ENCODE measurements at regions not wholly inside any gene's neighbourhood (a gene's known extent, or its start where the extent isn't known, plus 50 kb on each side); places are given as distances from the start of the nearest gene placed in this dataset.

DNA sequence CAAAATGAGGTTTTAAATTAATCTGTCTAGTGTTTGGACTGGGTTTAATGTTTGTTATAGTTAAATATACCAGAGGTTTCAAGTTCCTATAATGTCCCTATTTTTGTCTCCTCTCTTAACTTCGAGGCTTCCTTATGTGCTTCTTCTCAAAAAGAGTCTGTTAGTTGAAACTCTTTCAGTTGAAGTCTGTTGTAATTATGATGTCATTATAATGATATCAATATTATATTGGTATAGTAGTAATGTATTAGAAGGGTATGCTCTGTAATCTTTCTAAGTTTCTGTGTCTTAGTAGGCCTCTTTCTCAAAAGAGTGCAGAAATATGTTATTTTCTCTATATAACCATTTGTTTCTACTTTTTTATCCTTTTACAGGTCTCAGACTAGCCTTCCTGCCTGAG is 1148.0 kb downstream of the NSUN3 start:
- TF ChIP-seq, protein P1, sequence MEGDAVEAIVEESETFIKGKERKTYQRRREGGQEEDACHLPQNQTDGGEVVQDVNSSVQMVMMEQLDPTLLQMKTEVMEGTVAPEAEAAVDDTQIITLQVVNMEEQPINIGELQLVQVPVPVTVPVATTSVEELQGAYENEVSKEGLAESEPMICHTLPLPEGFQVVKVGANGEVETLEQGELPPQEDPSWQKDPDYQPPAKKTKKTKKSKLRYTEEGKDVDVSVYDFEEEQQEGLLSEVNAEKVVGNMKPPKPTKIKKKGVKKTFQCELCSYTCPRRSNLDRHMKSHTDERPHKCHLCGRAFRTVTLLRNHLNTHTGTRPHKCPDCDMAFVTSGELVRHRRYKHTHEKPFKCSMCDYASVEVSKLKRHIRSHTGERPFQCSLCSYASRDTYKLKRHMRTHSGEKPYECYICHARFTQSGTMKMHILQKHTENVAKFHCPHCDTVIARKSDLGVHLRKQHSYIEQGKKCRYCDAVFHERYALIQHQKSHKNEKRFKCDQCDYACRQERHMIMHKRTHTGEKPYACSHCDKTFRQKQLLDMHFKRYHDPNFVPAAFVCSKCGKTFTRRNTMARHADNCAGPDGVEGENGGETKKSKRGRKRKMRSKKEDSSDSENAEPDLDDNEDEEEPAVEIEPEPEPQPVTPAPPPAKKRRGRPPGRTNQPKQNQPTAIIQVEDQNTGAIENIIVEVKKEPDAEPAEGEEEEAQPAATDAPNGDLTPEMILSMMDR (conservative IDR thresholded peaks at IDR 0.05; ENCODE audit: low read depth, low read length): no peak
- TF ChIP-seq EZH2 (IDR thresholded peaks at IDR 0.05; ENCODE audit: low read length, unreplicated experiment): no peak
- no peak for TF ChIP-seq EZH2phosphoT487 (IDR thresholded peaks at IDR 0.05; ENCODE audit: borderline replicate concordance, low read length)

Measured in PC-3 (cell line).